HTR-8/SVneo (cell line): ENCODE measurements at regions not wholly inside any gene's neighbourhood (a gene's known extent, or its start where the extent isn't known, plus 50 kb on each side); places are given as distances from the start of the nearest gene placed in this dataset.
"Not testable (repeated sequence)": the region's sequence is repeated elsewhere in the genome, so short reads cannot be mapped to it uniquely, and the experiment has no call there.

ENCODE experiments used
- DNase-seq: peaks from one replicate; pipeline ENCODE4 v3.0.0; 2011; ENCODE audit warnings: low spot score, mixed read lengths; ENCODE audit not compliant: insufficient read length
- FAIRE-seq: peaks from 2 replicates; lab custom pipeline; 2011; peaks lifted over from hg19 to GRCh38; lab: Jason Lieb, UNC

DNA sequence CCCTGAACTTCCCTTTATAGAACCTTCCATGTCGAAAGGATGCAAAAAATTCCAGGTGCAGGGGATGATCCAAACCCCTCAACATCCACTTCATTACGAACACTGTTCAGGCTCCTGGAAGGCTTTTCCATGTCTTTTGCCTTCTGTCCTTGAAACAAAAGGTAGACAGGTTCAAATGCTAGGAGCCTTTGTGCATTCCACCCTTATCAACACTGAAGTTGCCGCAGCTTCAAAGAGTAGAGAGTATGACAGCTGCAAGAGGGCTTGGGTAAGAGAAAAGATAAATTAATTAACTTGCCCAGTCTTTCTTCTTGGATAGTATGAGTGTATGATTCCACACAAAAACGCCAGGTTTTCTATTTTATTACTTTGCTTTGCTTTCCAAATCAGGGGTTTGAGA, 269.1 kb upstream of the MSX2 start:
- FAIRE-seq (no peak), DNase-seq (no peak)

DNA sequence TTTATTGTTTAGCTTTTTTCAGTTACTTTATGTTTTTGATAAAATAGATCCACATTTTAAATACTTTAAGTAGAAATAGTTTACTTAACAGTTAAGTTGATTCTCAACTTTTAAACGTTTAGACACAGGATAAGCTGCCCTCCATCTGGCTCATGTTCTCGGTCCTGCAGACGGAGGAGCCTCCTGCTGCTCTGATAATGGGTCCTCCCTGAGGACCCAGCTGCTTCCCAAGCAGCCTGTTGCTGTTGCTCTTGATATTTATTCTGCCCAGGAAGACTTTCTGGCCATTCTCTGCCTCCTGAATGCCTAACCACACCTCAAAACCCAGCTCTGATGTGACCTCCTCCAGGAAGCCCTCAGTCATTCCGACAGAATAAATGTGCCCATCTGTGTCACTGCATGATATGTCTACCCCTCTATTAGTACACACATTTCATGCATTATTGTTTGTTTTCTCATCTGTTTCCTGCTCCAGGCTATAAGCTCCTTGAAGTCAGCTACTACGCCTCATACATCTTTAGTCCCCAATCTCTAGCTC, 267.2 kb upstream of the MSX2 start:
- FAIRE-seq (no peak), DNase-seq (no peak)

DNA sequence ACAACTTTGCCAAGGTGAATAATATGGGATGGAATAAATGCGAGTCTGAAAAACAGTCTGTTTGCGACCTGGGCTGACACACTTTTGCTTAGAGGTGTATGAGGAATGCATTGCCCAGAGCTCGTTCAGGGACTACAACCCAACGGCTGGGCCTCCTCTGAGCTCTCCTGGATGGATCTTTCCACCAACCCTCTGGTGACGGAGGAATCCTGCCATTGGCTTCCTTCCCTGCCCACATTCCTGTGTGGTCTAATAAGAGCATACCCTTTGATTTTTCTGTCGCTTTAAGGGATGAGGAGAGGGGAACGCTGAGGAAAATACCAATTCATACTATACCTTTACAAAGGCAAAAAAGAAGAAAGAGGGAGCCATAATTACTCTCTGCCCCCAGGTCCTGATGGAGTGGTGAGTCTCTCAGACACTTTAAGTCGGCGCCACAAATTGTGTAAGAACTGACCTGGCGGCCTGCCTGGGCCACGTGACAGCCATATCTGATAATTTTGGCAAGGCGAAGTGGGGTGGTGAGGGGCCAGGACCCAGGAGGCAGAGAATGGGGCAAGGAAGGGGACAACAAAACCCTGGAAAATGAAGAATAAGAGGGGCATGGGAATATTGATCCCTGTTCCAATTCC, 265.2 kb upstream of the MSX2 start:
- no peak for FAIRE-seq
- DNase-seq, result no peak

DNA sequence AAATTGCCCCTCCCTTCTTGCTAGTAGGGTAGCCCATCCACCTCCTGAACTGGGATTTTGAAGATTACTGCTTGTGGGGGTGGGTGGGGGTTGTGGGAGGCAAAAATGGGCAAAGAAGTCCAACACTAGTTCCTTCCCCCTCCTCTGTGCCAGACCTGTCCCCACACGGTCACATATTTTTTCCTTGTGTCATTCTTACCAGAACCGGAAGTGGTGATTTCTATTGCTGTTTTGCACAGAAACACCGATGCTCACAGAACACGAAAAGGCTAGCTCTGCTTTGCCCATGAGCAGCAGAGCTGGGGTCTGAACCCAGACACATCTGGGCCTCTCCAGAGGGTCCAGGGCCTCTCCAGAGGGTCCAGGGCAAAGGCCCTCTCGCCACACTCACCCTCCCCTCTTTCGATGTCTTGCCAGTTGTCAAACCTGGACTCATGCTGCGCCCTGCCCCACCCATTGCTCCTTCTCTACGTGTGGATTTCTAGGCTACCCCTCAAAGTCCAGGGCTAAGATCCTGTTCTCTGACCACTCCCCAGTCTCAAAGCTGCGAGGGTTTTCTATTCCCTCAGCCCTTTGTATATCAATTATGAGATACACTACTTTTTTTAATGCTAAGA, 264.4 kb upstream of the MSX2 start:
- DNase-seq (no peak), FAIRE-seq (no peak)

DNA sequence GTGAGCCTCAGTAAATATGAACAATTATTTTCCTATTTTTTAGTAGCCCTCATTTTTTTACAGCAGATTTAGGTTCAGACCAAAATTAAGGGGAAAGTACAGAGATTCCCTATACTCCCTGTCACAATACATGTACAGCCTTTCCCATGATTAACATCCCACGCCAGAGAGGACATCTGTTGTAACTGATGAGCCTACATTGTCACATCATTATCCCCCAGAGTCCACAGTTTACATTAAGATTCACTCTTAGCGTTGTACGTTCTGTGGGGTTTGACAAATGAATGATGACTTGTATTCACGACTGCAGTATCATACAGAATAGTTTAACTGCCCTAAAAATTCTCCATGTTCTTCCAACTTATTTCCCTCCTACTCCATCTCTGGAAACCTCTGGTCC, 262.3 kb upstream of the MSX2 start:
- DNase-seq (no peak), FAIRE-seq (no peak)

DNA sequence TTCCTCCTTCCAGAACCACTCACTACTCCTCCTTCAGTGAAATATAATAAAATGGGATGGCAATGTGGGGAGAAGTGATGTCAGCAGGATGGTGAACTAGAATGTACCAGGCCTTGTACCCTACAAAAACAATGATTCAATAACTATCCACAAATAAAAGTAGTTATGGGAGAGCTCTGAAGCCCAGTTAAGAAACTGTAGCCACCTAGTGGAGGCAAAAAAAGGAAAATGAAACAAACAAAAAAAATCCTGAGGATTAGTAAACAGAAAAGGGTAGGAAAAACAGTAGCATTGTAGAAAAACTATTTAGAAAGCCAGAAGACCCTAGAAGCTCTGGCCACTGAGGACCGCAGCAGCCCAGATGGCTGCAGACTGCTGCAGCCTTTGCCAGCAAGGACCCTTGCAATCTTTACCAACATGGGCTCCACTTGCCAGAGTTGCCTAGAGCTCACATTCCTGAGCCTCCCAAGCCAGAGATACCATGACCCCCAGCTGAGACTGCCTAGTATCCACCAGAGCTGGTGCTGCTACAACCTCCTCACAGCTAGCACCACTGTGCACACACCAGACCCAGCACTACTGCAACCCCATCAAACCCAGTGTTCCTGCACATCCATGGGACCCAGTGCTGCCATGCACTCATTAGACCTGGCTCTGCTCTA, 259.7 kb upstream of the MSX2 start:
- no peak for DNase-seq
- FAIRE-seq, result no peak

DNA sequence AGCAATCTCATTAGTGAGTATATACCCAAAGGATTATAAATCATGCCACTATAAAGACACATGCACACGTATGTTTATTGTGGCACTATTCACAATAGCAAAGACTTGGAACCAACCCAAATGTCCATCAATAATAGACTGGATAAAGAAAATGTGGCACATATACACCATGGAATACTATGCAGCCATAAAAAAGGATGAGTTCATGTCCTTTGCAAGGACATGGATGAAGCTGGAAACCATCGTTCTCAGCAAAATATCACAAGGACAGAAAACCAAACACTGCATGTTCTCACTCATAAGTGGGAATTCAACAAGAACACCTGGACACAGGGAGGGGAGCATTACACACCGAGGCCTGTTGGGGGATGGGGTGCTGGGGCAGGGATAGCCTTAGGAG, 252.9 kb upstream of the MSX2 start:
- not testable (repeated sequence) for FAIRE-seq, DNase-seq

DNA sequence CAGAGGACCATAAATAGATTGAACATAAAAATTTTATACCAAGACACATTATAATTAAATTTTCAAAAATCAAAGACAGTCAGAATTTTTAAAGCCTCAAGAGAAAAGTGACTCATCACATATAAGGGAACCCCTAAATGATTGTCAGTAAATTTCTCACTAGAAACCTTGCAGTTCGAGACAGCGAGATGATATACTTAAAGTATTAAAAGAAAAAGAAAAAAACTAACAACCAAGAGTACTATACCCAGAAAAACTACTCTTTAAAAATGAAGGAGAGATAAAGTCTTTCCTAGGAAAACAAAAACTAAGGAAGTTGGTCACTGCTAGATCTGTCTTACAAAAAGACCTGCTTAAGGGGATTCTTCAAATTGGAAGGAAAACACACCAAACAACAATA, 251.4 kb upstream of the MSX2 start:
- FAIRE-seq, result no peak
- no peak for DNase-seq

DNA sequence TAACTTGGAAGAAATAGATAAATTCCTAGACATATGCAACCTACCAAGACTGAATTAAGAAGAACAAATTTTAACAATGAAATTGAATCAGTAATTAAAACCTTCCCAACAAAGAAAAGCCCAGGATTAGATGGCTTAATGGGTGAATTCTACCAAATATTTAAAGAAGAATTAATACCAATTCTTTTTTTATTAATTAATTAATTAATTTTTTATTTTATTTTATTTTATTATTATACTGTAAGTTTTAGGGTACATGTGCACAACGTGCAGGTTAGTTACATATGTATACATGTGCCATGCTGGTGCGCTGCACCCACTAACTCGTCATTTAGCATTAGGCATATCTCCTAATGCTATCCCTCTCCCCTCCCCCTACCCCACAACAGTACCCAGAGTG, 248.4 kb upstream of the MSX2 start:
- FAIRE-seq, result not testable (repeated sequence)

DNA sequence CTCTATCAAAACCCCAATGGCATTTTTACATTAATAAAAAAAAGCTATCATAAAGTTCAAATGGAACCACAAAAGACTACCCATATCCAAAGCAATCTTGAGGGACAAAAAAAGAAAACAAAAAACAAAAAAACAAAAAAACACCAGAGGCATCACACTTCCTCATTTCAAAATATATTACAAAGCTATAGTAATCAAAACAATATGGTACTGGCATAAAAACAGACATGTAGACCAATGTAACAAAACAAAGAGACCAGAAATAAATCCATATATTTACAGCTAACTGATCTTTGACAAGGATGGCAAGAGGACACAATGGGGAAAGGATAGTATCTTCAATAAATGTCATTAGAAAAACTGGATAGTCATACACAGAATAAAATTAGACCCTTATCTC, 245.1 kb upstream of the MSX2 start:
- DNase-seq, result no peak
- no peak for FAIRE-seq

More for the DNA sequence above, 248.4 kb upstream of the MSX2 start:
- DNase-seq, result not testable (repeated sequence)

DNA sequence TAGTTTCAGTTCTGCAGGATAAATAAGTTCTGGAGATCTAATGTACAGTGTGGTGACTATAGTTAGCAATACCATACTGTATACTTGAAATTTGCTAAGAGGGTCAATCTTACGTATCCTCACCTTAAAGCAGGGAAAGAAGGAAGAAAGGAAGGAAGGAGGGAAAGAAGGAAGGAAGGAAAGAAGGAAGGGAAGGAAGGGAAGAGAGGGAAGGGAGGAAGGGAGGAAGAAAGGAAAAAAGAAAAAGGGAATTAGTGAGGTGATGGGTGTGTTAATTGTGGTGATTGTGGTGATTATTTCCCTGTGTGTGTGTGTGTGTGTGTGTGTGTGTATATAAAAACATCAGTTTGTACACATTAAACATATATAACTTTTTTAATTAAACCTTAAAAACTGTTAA, 242.6 kb upstream of the MSX2 start:
- FAIRE-seq, result no peak
- DNase-seq, result no peak

DNA sequence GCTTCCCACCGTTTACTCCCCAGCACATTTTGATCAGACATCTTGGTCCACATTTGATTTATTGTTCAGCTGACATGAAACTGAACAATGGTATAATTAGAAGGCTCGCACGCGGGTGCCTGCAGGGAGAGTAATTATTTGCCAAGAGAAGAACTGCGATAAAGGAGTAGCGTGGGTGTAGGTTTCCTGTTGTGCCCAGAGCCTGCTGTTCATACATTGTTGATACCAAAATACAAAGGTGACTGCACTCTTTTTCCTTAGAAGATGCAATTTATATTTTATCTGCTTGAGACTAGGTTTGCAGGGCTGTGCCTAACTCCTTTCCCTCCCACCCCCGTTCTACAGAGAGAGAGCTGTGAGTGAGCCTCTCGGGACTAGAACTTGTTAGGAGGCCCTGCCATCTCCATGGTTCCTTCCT, 241.8 kb upstream of the MSX2 start:
- FAIRE-seq (no peak), DNase-seq (no peak)

DNA sequence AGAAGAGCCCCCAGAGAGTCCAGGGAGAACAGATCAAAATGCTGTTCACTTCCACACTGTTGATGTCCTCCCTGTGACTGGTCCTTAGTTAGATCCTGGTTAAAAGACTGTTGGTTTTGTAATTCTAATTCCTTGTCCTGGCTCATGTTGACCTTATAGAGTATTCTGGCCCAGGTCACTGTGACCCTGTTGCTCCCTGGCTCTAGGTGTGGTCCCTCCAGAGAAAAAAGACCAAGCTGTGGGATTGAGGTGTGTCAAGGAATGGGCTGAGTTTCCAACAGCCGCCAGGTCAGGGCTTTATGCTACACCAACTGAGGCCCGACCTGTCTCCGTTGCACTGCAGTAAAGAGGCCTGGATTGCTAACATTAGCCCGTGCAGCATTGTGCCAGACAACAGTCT, 241.0 kb upstream of the MSX2 start:
- no peak for DNase-seq
- FAIRE-seq, result no peak

DNA sequence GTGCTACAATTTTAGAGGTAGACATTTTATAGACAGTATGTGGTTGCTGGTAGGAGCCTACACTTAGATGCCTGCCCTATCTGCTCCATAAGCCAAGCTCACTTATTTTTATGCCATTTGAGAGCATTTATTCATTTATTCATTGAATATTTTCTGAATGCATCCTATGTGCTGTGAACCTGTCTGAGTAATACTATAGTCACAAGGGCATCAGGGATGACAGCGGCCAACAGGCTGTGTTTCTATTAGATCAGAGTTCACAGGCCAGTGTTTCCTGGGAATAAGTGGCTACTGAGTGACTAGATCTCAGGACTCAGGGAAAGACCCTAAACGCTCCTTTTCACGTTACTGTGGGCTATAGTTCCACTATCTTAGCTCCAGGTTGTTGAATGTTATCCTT, 235.2 kb upstream of the MSX2 start:
- DNase-seq (no peak), FAIRE-seq (no peak)

DNA sequence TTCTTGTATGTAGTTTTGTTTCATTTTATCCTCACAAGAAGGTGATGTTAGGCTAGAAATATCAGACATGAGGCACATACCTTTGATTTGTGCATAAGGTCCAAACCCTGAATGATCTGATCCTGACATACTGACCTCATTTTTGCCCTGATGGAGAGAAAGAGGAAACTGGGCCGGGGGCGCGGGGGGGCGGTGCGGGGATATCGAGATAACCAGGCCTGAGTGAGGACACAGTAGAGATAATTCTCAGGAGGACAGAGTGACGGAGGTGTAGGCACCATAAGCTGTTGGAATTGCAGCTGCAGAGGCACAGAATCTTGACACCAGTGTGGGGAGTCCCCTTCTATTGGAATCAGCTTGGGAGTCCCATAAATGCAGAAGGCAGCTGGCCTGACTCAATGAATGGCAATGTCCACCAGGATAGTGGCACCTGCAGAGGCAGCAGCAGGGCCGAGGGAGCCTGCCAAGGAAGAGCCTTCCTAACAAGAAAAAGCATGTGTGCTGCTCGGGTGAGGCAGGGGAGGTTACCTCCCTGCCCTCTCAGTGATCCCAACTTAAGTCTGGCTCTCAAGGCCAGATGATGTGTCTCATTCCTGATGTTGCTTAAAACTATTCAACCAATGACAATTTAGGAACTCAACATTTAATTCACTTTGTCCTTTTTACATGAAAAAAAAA, 234.3 kb upstream of the MSX2 start:
- FAIRE-seq, result no peak
- DNase-seq, result no peak

DNA sequence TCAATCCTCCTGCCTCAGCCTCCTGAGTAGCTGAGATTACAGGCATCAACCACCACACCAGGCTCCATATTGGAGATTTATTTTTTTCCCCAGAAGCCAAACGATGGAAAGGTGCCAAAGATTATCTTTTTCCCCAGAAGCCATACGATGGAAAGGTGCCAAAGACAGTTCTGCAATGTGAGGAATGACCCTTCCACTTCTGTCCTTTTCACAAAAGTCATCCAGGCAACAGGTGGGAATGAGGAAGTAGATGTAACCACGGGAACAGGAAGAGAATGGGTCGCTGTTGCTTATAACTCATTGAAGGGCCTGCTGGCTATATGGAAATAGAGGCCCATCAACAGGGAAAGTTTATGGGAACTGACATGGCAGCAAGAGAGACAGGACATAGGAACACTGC, 233.7 kb upstream of the MSX2 start:
- no peak for DNase-seq
- FAIRE-seq, result no peak

DNA sequence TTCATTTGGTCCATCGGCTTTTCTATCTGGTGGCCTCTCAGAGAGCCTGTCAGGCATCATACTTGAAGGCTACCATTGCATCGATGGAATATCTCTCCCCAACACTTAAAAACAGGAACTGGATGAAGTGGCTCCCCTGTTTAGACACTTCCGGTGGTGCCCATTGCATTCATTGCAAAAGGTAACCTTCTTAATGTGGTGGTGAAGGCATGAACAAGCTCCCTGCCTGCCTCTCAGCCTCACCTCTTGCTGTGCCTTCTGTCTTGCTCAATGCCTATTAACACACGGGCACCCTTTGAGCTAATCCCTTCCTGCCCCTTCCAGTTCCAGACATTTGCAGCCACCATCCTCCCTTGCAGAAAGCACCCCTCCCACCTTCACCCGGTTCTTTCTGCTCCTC, 233.1 kb upstream of the MSX2 start:
- DNase-seq (no peak), FAIRE-seq (no peak)

DNA sequence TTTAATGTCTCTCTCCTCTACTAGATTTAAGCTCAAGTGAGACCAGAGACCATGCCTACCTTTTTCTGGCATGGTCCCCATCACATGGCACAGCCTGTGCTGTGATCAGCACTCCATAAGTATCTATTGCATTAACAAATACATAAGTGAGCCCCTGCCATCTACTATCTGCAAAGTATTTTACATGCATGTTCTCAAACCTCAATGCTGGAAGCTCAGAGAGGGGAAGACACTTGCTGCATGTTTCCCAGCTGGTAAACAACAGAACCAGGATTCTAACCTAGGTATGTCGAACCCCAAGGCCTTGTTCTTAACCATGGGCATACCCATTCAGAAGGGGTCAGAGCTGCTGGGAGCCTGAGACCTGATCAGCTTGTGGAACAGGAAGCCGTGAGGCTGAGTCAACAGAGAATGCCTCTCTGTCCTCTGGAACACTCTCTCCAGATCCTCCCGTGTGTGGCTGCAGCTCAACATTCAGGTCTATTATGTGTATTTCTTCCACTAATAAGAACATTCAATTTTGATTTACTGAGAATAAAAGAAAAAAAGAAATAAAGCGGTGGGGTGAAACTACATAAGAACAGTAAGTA, 232.5 kb upstream of the MSX2 start:
- FAIRE-seq (no peak), DNase-seq (no peak)

DNA sequence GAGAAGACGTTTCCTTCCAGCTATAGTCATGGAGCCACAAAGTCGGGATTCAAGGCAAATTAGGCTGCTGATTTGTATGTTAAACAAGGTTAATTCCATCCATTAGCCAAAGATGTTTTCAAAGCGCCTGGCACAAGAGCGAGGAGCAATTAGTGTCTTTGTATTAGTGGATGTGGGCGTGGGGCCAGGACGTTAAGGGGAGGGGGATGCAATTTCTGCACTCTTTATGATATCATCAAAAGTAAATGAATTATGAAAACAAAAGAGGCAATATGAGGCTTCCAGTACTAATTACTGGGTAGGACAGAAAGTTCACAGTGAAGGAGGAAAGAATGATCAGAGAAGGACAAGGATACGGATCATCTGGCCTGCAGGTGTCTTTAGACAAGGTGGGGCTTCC, 230.9 kb upstream of the MSX2 start:
- no peak for FAIRE-seq
- DNase-seq, result no peak

DNA sequence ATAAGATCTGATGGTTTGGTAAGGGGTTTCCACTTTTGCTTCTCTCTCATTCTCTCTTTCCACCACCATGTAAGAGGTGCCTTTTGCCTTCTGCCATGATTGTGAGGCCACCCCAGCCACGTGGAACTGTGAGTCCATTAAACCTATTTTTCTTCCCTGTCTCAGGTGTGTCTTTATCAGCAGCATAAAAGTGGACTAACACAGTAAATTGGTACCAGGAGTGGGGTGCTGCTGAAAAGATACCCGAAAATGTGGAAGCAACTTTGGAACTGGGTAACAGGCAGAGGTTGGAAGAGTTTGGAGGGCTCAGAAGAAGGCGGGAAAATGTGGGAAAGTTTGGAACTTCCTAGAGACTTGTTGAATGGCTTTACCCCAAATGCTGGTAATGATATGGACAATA, 226.4 kb upstream of the MSX2 start:
- DNase-seq, FAIRE-seq: not testable (repeated sequence)

DNA sequence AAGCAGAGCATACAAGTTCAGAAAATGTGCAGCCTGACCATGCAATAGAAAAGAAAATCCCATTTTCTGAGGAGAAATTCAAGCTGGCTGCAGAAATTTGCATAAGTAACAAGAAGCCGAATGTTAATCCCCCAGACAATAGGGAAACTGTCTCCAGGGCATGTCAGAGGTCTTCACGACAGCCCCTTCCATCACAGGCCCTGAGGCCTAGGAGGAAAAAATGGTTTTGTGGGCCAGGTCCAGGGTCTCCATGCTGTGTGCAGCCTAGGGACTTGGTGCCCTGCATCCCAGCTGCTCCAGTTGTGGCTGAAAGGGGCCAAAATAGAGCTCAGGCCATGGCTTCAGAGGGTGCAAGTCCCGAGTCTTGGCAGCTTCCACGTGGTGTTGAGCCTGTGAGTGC, 225.8 kb upstream of the MSX2 start:
- DNase-seq, FAIRE-seq: not testable (repeated sequence)
